K562 (cell line): ENCODE measurements at regions not wholly inside any gene's neighbourhood (a gene's known extent, or its start where the extent isn't known, plus 50 kb on each side); places are given as distances from the start of the nearest gene placed in this dataset.

Source experiments
- ATAC-seq: fragments of 200-7000 bp; cut with Tn5 transposase; 3 replicates; pipeline ENCODE4 v1.9.1; 2020; ENCODE audit warnings: moderate library complexity
- BruUV-seq: library from RNA; stranded (reverse); fragments of 400-500 nt; replicated peaks from 2 replicates; lab custom pipeline; 2021; lab: Mats Ljungman, UMichigan
- CTCF ChIA-PET: fragments of 300-600 bp; formaldehyde crosslinking; extraction: SDS; loops from one replicate; lab custom pipeline; 2021; ENCODE audit warnings: low intra/inter-chr PET ratio; lab: Yijun Ruan, JAX
- POLR2A ChIA-PET: fragments of 300-600, 350-650 bp; sonication (Branson Sonifier 250); formaldehyde crosslinking; extraction: SDS; loops from one replicate; lab custom pipeline; 2021; ENCODE audit warnings: antibody characterized with exemption, inconsistent platforms; lab: Yijun Ruan, JAX
- DNase-seq, 4 experiments: peaks; one replicate each; pipeline versions ENCODE4 v3.0.0 to v3.0.0-alpha.2; 2011 to 2018; ENCODE audit warnings: low spot score in 3 of 4, mixed read lengths in 3 of 4; ENCODE audit errors: extremely low read depth in 1 of 4
- FAIRE-seq: peaks from 2 replicates; lab custom pipeline; 2011; peaks lifted over from hg19 to GRCh38; lab: Jason Lieb, UNC
- H2AFZ ChIP-seq: 2 replicates; pipeline ENCODE4 v1.6.0; 2011; ENCODE audit warnings: low read depth, low read length, control low read depth, inconsistent platforms
- H3K27ac ChIP-seq: fragments of 200-600 bp; 3 replicates; pipeline ENCODE4 v1.8.0; 2011; ENCODE audit warnings: low read depth, mild to moderate bottlenecking, control low read depth, inconsistent platforms, low read length, moderate library complexity, mixed read lengths; ENCODE audit errors: extremely low read depth
- H3K27me3 ChIP-seq, 2 experiments: fragments of 300-600 bp in 1 of 2; 2 replicates in 1 of 2; 3 replicates in 1 of 2; pipeline versions ENCODE4 v1.6.0 to v1.8.0; 2011; ENCODE audit warnings: inconsistent platforms in 2 of 2, low read length in 2 of 2, mild to moderate bottlenecking in 1 of 2, mixed read lengths in 1 of 2, moderate library complexity in 1 of 2; ENCODE audit not compliant: control insufficient read depth in 2 of 2, insufficient read depth in 2 of 2
- H3K36me3 ChIP-seq: fragments of 300-600 bp; 3 replicates; pipeline ENCODE4 v1.8.0; 2011; ENCODE audit warnings: mild to moderate bottlenecking, low read length, inconsistent platforms; ENCODE audit not compliant: control insufficient read depth, insufficient read depth
- H3K4me1 ChIP-seq, 2 experiments: fragments of 200-600 bp in 1 of 2; replicated peaks in 1 of 2; 2 replicates in 1 of 2; 3 replicates in 1 of 2; pipeline versions ENCODE4 v1.5.1 to v1.8.0; 2011; ENCODE audit warnings: inconsistent platforms in 2 of 2, low read length in 2 of 2, mild to moderate bottlenecking in 1 of 2, mixed read lengths in 1 of 2, moderate library complexity in 1 of 2; ENCODE audit not compliant: control insufficient read depth in 2 of 2, insufficient read depth in 2 of 2
- H3K4me2 ChIP-seq: 2 replicates; pipeline ENCODE4 v1.6.1; 2011; ENCODE audit warnings: low read length, control low read depth, inconsistent platforms, mixed read lengths; ENCODE audit not compliant: insufficient read depth
- H3K4me3 ChIP-seq: fragments of 200-600 bp; sonication (generic), shearing (Covaris generic); 2 replicates; pipeline ENCODE4 v1.5.1; 2016; ENCODE audit warnings: control low read depth, inconsistent platforms
- H3K79me2 ChIP-seq: fragments of 200-600 bp; 3 replicates; pipeline ENCODE4 v1.8.0; 2011; ENCODE audit warnings: low read length, inconsistent platforms; ENCODE audit not compliant: control insufficient read depth, insufficient read depth
- H3K9ac ChIP-seq, 2 experiments: 2 replicates each; pipeline versions ENCODE4 v1.6.0 to v1.6.1; 2011; ENCODE audit warnings: low read depth in 2 of 2, low read length in 2 of 2, control low read depth in 1 of 2, inconsistent platforms in 1 of 2, mild to moderate bottlenecking in 1 of 2, mixed read lengths in 1 of 2; ENCODE audit not compliant: insufficient read depth in 1 of 2
- H3K9me1 ChIP-seq: one replicate; pipeline ENCODE4 v1.6.0; 2011; ENCODE audit warnings: inconsistent platforms, mild to moderate bottlenecking, low read length, moderate library complexity; ENCODE audit not compliant: control insufficient read depth, insufficient read depth
- H3K9me3 ChIP-seq: replicated peaks from 2 replicates; pipeline ENCODE4 v1.5.1; 2011; ENCODE audit warnings: low read depth, low read length, inconsistent platforms; ENCODE audit not compliant: control insufficient read depth, insufficient read depth
- H4K20me1 ChIP-seq: replicated peaks from 2 replicates; pipeline ENCODE4 v1.6.1; 2011; ENCODE audit warnings: low read length, inconsistent platforms, mixed read lengths; ENCODE audit not compliant: control insufficient read depth, insufficient read depth
- FOXJ3 ChIP-seq: sonication (generic); formaldehyde crosslinking; IDR thresholded peaks from 2 replicates; pipeline ENCODE4 v1.4.0; 2020; ENCODE audit warnings: mild to moderate bottlenecking, missing genetic modification reagents
- MCM5 ChIP-seq: fragments of 450-650 bp; IDR thresholded peaks from 2 replicates; pipeline ENCODE4 v1.6.1; 2016; ENCODE audit warnings: low read depth
- PHF20 ChIP-seq: fragments of 450-650 bp; IDR thresholded peaks from 2 replicates; pipeline ENCODE4 v1.6.1; 2018; ENCODE audit not compliant: partially characterized antibody
- ZFP1 ChIP-seq: fragments of 450-650 bp; formaldehyde crosslinking; IDR thresholded peaks from 2 replicates; pipeline ENCODE4 v1.4.0; 2020; ENCODE audit warnings: mild to moderate bottlenecking, mixed read lengths
- ZNF212 ChIP-seq: fragments of 450-650 bp; formaldehyde crosslinking; IDR thresholded peaks from 2 replicates; pipeline ENCODE4 v1.4.0; 2020; ENCODE audit warnings: mild to moderate bottlenecking
- WGBS: fragments of 100-300 bp; shearing (Covaris generic); methylation state at CpG from one replicate; pipeline ENCODE4 v1.1.6; 2016; ENCODE audit warnings: low coverage, mixed read lengths; ENCODE audit not compliant: insufficient coverage; ENCODE audit errors: missing lambda C conversion rate; 5-methylcytosine and 5-hydroxymethylcytosine counted together
- in situ Hi-C: fragments of 300-500 bp; cut with MboI; formaldehyde crosslinking; loops from 4 replicates; pipeline ENCODE4 v1.15.0; 2018; ENCODE audit warnings: inconsistent platforms, mixed read lengths
- intact Hi-C: fragments of 100-400 bp; cut with micrococcal nuclease; formaldehyde crosslinking; loops from 2 replicates; pipeline ENCODE4 v1.14.2; 2022
- TF ChIP-seq, protein P1 (sequence below): fragments of 450-650 bp; formaldehyde crosslinking; IDR thresholded peaks from 2 replicates; pipeline ENCODE4 v1.4.0; 2022; ENCODE audit warnings: mild to moderate bottlenecking, moderate library complexity
- TF ChIP-seq, protein P2 (sequence below), 2 experiments: fragments of 450-650 bp; conservative IDR thresholded peaks; 2 replicates each; pipeline ENCODE4 v1.6.1; 2017; ENCODE audit warnings: mild to moderate bottlenecking in 2 of 2, moderate library complexity in 2 of 2
- TF ChIP-seq, protein P3 (sequence below): fragments of 250-450 bp; sonication (Bioruptor Pico); IDR thresholded peaks from 2 replicates; pipeline ENCODE4 v1.5.0; 2022; ENCODE audit warnings: mild to moderate bottlenecking
- TF ChIP-seq, protein P4 (sequence below), 2 experiments: IDR thresholded peaks; 2 replicates each; pipeline ENCODE4 v1.6.1; 2012; ENCODE audit warnings: improper control_type of control experiment in 2 of 2, low read depth in 2 of 2, low read length in 2 of 2, borderline replicate concordance in 1 of 2

DNA sequence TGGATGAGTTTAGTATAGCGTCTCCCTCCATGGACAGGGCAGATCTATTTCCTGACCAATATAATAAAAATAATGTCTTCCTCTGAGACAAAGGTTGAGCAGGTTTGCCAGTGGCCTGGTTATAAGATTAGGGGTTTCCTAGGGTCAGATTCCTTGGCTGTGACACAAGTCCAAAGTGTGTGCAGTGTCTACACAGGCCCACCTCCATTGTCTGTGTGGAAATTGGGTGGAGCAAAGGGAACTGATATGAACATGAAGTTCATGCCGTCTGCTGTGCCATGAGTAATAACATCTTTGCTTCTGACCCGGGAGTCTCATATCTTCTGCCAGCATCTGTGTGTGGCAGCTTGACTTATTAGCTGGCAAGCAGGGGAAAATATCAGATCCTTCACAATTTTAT is 187.7 kb upstream of the BOD1L1 start:
- Histone ChIP-seq H3K4me3 (no peak overlapping the region), H3K9ac (no peak overlapping the region), H3K27me3 (no peaks in the 10 kb centered on the region), H3K36me3 (no peaks in the 10 kb centered on the region), H3K79me2 (no peaks in the 10 kb centered on the region), H3K4me2 (no peak overlapping the region), H3K9me1 (no peaks in the 10 kb centered on the region), H3K4me1 (no peaks in the 10 kb centered on the region), H3K27ac (no peak overlapping the region), H3K9me3 (no peaks in the 10 kb centered on the region; the same call in 1 of the 2 replicates), H2AFZ (no peak overlapping the region), H4K20me1 (no peaks in the 10 kb centered on the region)
- FAIRE-seq, result no peak
- 0% methylated on average over 3 of the region's 3 CpGs for WGBS
- CTCF ChIA-PET, result no interaction called here
- POLR2A ChIA-PET, result no interaction called here
- BruUV-seq, result no TSS peak
- TF ChIP-seq, protein P1, sequence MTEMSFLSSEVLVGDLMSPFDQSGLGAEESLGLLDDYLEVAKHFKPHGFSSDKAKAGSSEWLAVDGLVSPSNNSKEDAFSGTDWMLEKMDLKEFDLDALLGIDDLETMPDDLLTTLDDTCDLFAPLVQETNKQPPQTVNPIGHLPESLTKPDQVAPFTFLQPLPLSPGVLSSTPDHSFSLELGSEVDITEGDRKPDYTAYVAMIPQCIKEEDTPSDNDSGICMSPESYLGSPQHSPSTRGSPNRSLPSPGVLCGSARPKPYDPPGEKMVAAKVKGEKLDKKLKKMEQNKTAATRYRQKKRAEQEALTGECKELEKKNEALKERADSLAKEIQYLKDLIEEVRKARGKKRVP (CRISPR knock-in tag), result no peak
- TF ChIP-seq, protein P2, sequence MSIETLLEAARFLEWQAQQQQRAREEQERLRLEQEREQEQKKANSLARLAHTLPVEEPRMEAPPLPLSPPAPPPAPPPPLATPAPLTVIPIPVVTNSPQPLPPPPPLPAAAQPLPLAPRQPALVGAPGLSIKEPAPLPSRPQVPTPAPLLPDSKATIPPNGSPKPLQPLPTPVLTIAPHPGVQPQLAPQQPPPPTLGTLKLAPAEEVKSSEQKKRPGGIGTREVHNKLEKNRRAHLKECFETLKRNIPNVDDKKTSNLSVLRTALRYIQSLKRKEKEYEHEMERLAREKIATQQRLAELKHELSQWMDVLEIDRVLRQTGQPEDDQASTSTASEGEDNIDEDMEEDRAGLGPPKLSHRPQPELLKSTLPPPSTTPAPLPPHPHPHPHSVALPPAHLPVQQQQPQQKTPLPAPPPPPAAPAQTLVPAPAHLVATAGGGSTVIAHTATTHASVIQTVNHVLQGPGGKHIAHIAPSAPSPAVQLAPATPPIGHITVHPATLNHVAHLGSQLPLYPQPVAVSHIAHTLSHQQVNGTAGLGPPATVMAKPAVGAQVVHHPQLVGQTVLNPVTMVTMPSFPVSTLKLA (conservative IDR thresholded peaks at IDR 0.05), result no peak
- intact Hi-C loops, result no loop called here
- no peak for ATAC-seq
- no peak for DNase-seq
- in situ Hi-C loops, result no loop called here

DNA sequence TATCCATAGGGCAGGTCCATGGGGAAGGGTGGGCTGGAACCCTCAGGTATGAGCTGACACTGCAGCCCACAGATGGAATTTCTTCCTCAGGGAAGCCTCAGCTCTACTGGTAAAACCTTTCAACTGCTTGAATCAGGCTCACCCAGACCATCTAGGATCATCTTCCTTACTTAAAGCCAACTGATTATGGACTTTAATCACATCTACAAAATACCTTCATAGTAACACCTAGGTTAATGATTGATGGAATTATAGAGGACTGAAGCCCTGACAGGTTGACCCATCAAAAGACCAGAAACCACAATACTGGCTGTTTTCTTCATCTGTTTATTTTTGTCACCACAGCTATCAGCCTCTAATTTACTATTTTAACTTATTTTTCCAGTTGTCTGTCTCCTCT is 188.9 kb upstream of the BOD1L1 start:
- Histone ChIP-seq H3K27me3 (no peaks in the 10 kb centered on the region), H3K4me3 (no peak overlapping the region), H2AFZ (no peak overlapping the region), H3K4me2 (no peak overlapping the region), H3K36me3 (no peaks in the 10 kb centered on the region), H3K9me1 (no peaks in the 10 kb centered on the region), H3K9me3 (no peaks in the 10 kb centered on the region; the same call in 1 of the 2 replicates), H3K27ac (no peak overlapping the region), H3K9ac (no peak overlapping the region), H3K79me2 (no peaks in the 10 kb centered on the region), H4K20me1 (no peaks in the 10 kb centered on the region), H3K4me1 (no peaks in the 10 kb centered on the region)
- POLR2A ChIA-PET, result no interaction called here
- no TSS peak for BruUV-seq
- FAIRE-seq, result no peak
- intact Hi-C loops (no loop called here), in situ Hi-C loops (no loop called here)
- no peak for ATAC-seq
- no peak for DNase-seq
- CTCF ChIA-PET, result no interaction called here
- TF ChIP-seq MCM5 (no peak), PHF20 (no peak), ZFP1 (CRISPR knock-in tag) (no peak), ZNF212 (CRISPR knock-in tag) (no peak), FOXJ3 (CRISPR knock-in tag) (no peak)
- TF ChIP-seq, protein P3, sequence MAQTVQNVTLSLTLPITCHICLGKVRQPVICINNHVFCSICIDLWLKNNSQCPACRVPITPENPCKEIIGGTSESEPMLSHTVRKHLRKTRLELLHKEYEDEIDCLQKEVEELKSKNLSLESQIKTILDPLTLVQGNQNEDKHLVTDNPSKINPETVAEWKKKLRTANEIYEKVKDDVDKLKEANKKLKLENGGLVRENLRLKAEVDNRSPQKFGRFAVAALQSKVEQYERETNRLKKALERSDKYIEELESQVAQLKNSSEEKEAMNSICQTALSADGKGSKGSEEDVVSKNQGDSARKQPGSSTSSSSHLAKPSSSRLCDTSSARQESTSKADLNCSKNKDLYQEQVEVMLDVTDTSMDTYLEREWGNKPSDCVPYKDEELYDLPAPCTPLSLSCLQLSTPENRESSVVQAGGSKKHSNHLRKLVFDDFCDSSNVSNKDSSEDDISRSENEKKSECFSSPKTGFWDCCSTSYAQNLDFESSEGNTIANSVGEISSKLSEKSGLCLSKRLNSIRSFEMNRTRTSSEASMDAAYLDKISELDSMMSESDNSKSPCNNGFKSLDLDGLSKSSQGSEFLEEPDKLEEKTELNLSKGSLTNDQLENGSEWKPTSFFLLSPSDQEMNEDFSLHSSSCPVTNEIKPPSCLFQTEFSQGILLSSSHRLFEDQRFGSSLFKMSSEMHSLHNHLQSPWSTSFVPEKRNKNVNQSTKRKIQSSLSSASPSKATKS (CRISPR knock-in tag), result no peak
- TF ChIP-seq, protein P4, sequence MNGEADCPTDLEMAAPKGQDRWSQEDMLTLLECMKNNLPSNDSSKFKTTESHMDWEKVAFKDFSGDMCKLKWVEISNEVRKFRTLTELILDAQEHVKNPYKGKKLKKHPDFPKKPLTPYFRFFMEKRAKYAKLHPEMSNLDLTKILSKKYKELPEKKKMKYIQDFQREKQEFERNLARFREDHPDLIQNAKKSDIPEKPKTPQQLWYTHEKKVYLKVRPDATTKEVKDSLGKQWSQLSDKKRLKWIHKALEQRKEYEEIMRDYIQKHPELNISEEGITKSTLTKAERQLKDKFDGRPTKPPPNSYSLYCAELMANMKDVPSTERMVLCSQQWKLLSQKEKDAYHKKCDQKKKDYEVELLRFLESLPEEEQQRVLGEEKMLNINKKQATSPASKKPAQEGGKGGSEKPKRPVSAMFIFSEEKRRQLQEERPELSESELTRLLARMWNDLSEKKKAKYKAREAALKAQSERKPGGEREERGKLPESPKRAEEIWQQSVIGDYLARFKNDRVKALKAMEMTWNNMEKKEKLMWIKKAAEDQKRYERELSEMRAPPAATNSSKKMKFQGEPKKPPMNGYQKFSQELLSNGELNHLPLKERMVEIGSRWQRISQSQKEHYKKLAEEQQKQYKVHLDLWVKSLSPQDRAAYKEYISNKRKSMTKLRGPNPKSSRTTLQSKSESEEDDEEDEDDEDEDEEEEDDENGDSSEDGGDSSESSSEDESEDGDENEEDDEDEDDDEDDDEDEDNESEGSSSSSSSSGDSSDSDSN (IDR thresholded peaks at IDR 0.05; ENCODE audit: borderline replicate concordance in 1 of 2, low read depth in 2 of 2, low read length in 2 of 2), result no peak
